H1 (cell line): ENCODE measurements at regions not wholly inside any gene's neighbourhood (a gene's known extent, or its start where the extent isn't known, plus 50 kb on each side); places are given as distances from the start of the nearest gene placed in this dataset.

Source experiments
- CBX5 ChIP-seq: fragments of 300-800, 300-1000 bp; sonication (generic); IDR thresholded peaks from 2 replicates; pipeline ENCODE4 v1.7.1; 2016; ENCODE audit warnings: antibody characterized with exemption, low read length, low read depth
- CEBPB ChIP-seq: IDR thresholded peaks from 2 replicates; pipeline ENCODE4 v1.6.1; 2012; ENCODE audit warnings: low read depth, low read length
- CHD2 ChIP-seq: IDR thresholded peaks from 2 replicates; pipeline ENCODE4 v1.6.1; 2012; ENCODE audit warnings: low read length, improper control_type of control experiment
- CTBP2 ChIP-seq: IDR thresholded peaks from 2 replicates; pipeline ENCODE4 v1.7.0; 2011; ENCODE audit warnings: borderline replicate concordance, mild to moderate bottlenecking, moderate library complexity, mixed read lengths, low read length; ENCODE audit not compliant: insufficient read depth, insufficient read length
- EP300 ChIP-seq, 2 experiments: IDR thresholded peaks; 1 replicate in 1 of 2; 2 replicates in 1 of 2; pipeline ENCODE4 v1.6.1; 2011 to 2012; ENCODE audit warnings: low read depth in 2 of 2, low read length in 2 of 2, mild to moderate bottlenecking in 2 of 2, borderline replicate concordance in 1 of 2, inconsistent platforms in 1 of 2, moderate library complexity in 1 of 2
- FOSL1 ChIP-seq: IDR thresholded peaks from 2 replicates; pipeline ENCODE4 v1.6.1; 2011; ENCODE audit warnings: mild to moderate bottlenecking, low read depth, low read length, moderate library complexity; ENCODE audit not compliant: insufficient read depth
- HDAC2 ChIP-seq, 2 experiments: fragments of 300-600 bp in 1 of 2; sonication (generic) in 1 of 2; IDR thresholded peaks; 2 replicates each; pipeline ENCODE4 v1.6.1; 2011 to 2012; ENCODE audit warnings: low read depth in 2 of 2, low read length in 2 of 2, mild to moderate bottlenecking in 2 of 2, moderate library complexity in 2 of 2, borderline replicate concordance in 1 of 2, inconsistent platforms in 1 of 2
- HDAC6 ChIP-seq: IDR thresholded peaks from one replicate; pipeline ENCODE4 v1.7.1; 2012; ENCODE audit warnings: low read depth, mild to moderate bottlenecking, inconsistent platforms, low read length, moderate library complexity
- KDM4A ChIP-seq: IDR thresholded peaks from one replicate; pipeline ENCODE4 v1.7.1; 2012; ENCODE audit warnings: low read depth, mild to moderate bottlenecking, moderate library complexity, low read length, inconsistent platforms; ENCODE audit not compliant: severe bottlenecking
- NANOG ChIP-seq: IDR thresholded peaks from 2 replicates; pipeline ENCODE4 v1.6.1; 2011; ENCODE audit warnings: low read length, low read depth, mild to moderate bottlenecking, inconsistent platforms; ENCODE audit not compliant: insufficient read depth, poor library complexity, severe bottlenecking
- POLR2A ChIP-seq, 2 experiments: IDR thresholded peaks; 1 replicate in 1 of 2; 2 replicates in 1 of 2; pipeline ENCODE4 v1.6.1; 2011; ENCODE audit warnings: low read depth in 2 of 2, low read length in 2 of 2, mild to moderate bottlenecking in 2 of 2; ENCODE audit errors: control extremely low read depth in 1 of 2
- POU5F1 ChIP-seq: IDR thresholded peaks from 2 replicates; pipeline ENCODE4 v1.6.1; 2011; ENCODE audit warnings: low read depth, mild to moderate bottlenecking, low read length, moderate library complexity
- RBBP5 ChIP-seq: IDR thresholded peaks from 2 replicates; pipeline ENCODE4 v1.7.1; 2012; ENCODE audit warnings: low read depth, mild to moderate bottlenecking, inconsistent platforms, low read length, moderate library complexity, borderline replicate concordance
- RXRA ChIP-seq: IDR thresholded peaks from 2 replicates; pipeline ENCODE4 v1.6.1; 2011; ENCODE audit warnings: low read depth, mild to moderate bottlenecking, low read length, moderate library complexity; ENCODE audit not compliant: insufficient read depth
- SIX5 ChIP-seq: IDR thresholded peaks from 2 replicates; pipeline ENCODE4 v1.6.1; 2011; ENCODE audit warnings: mild to moderate bottlenecking, low read depth, low read length
- SP1 ChIP-seq: IDR thresholded peaks from 2 replicates; pipeline ENCODE4 v1.6.1; 2011; ENCODE audit warnings: low read depth, low read length
- SP2 ChIP-seq: IDR thresholded peaks from 2 replicates; pipeline ENCODE4 v1.6.1; 2012; ENCODE audit warnings: mild to moderate bottlenecking, low read length, inconsistent platforms
- TAF7 ChIP-seq: optimal IDR thresholded peaks from 2 replicates; pipeline ENCODE3; 2011; ENCODE audit warnings: low read depth, mild to moderate bottlenecking, inconsistent platforms, low read length, moderate library complexity, borderline replicate concordance
- TBP ChIP-seq: IDR thresholded peaks from 2 replicates; pipeline ENCODE4 v1.6.1; 2011; ENCODE audit warnings: low read depth, low read length, improper control_type of control experiment
- USF2 ChIP-seq: IDR thresholded peaks from 2 replicates; pipeline ENCODE4 v1.6.1; 2011; ENCODE audit warnings: low read length, improper control_type of control experiment
- TF ChIP-seq, protein P1 (sequence below): IDR thresholded peaks from 2 replicates; pipeline ENCODE4 v1.6.1; 2011; ENCODE audit warnings: low read depth, mild to moderate bottlenecking, low read length; ENCODE audit not compliant: insufficient read depth

DNA sequence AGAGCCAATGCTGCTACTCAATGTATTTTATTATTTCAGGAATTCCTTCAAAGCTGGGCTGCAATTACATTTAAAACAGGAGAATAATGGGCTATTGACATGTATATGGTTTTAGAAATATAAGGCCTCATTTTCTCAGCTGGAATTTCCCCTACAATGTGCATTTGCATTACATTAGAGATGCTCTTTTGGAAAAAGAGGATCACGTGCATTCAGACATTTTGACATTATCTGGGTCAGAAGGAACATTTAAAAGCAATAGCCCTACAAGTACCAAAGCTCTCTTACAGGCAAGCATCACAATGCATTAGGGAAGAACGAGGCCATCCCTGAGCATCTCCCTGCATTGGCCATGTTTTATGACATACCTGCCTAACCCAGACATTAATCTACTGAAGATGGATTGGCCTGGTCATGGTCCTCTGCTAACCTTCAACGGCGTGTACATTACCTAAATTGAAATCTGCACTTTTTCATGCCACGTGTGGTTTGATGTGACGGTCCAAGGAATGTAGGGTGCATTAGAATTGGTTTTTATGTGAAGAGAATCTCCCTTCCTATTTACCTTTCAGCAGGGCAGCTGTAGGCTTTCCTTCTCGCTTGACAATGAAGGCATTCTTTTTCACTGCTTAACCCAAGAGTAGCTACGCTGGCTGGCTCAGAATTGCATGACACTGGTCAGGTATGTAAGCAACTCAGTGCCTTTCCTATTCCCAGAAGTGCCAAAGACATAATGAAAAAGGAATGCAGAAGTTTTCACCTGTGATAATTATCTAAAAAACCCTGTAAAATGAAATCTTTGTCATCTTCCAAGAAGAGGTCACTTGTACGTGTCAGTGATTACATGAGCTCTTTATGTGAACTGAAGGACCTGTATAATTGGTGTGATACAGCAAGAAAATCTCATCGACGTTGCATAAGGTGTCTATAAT, 212.3 kb upstream of the MPDZ start (continued):
- no peak for TF ChIP-seq RBBP5
- peak; percentile 37 for TF ChIP-seq TBP
- peak; percentile 6 for TF ChIP-seq NANOG
- TF ChIP-seq HDAC2 (IDR thresholded peaks at IDR 0.05; ENCODE audit: borderline replicate concordance in 1 of 2, low read depth in 2 of 2, low read length in 2 of 2) = peak in 1 of 2 experiments; percentile 54; a peak in 1 of 4 replicates
- no peak for TF ChIP-seq SIX5
- no peak; the same call in 1 of the 2 replicates for TF ChIP-seq CHD2
- TF ChIP-seq CEBPB = no peak
- TF ChIP-seq HDAC6 = no peak
- TF ChIP-seq TAF7 = no peak
- TF ChIP-seq, protein P1, sequence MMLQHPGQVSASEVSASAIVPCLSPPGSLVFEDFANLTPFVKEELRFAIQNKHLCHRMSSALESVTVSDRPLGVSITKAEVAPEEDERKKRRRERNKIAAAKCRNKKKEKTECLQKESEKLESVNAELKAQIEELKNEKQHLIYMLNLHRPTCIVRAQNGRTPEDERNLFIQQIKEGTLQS = no peak
- TF ChIP-seq EP300 (IDR thresholded peaks at IDR 0.05; ENCODE audit: borderline replicate concordance in 1 of 2, low read depth in 2 of 2, low read length in 2 of 2) = peak in 1 of 2 experiments; percentile 82; a peak in 2 of 3 replicates
- TF ChIP-seq CBX5 = no peak
- TF ChIP-seq SP2 = no peak
- no peak for TF ChIP-seq CTBP2
- TF ChIP-seq USF2 = 0 out of 2 replicates have a peak, but pooled peaks have one; percentile 26
- TF ChIP-seq POLR2A (IDR thresholded peaks at IDR 0.05; ENCODE audit: control extremely low read depth in 1 of 2, low read depth in 2 of 2, low read length in 2 of 2) = peak; percentile 33 to 70
- no peak for TF ChIP-seq KDM4A
- TF ChIP-seq POU5F1 = peak; percentile 63; the same call in 1 of the 2 replicates
- peak; percentile 64 for TF ChIP-seq SP1
- no peak for TF ChIP-seq FOSL1
- no peak for TF ChIP-seq RXRA
